GM12801 (cell line): ENCODE measurements at regions not wholly inside any gene's neighbourhood (a gene's known extent, or its start where the extent isn't known, plus 50 kb on each side); places are given as distances from the start of the nearest gene placed in this dataset.

ENCODE experiments used
- TF ChIP-seq, protein P1 (sequence below): IDR thresholded peaks from one replicate; pipeline ENCODE4 v1.5.1; 2011; ENCODE audit warnings: control low read depth; ENCODE audit not compliant: insufficient read length; ENCODE audit errors: extremely low read depth

DNA sequence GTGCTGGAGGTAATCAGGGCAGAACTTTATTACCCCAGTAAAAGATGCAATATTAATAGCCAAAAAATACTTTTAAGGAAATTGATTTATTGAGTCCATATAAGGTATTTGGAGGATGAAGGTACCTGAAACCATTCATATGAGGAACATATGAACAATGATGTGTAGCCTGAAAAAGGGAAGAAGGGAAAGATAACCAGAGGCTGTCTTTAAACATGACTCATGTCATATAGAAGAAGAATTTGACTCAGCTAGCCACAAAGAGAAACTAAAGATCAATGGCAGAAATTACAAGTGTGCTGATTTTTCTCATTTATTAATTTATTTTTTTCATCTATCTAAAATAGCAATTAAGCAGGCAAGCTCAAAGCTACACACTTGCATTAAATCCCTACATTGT, 136.2 kb upstream of the DUSP10 start:
- TF ChIP-seq, protein P1, sequence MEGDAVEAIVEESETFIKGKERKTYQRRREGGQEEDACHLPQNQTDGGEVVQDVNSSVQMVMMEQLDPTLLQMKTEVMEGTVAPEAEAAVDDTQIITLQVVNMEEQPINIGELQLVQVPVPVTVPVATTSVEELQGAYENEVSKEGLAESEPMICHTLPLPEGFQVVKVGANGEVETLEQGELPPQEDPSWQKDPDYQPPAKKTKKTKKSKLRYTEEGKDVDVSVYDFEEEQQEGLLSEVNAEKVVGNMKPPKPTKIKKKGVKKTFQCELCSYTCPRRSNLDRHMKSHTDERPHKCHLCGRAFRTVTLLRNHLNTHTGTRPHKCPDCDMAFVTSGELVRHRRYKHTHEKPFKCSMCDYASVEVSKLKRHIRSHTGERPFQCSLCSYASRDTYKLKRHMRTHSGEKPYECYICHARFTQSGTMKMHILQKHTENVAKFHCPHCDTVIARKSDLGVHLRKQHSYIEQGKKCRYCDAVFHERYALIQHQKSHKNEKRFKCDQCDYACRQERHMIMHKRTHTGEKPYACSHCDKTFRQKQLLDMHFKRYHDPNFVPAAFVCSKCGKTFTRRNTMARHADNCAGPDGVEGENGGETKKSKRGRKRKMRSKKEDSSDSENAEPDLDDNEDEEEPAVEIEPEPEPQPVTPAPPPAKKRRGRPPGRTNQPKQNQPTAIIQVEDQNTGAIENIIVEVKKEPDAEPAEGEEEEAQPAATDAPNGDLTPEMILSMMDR: no peak

DNA sequence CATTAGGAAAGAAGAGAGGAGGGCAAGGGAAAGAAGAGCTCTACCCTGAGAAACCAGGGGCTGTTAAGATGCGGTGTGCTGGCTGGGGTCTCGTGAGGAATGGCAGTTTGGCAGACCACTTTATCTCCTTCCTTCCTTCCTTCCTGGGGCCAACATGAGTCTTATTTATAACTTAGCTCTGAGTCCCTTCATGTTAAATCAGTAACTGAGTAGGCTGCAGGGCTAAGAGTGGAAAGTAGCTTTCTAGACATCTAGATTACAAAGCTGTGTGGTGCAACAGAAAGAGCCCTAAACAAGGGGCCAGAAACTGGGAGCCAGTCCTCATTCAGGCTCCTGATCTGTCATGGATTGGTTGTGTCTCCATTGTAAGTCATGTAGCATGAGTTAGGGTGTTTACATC, 135.4 kb upstream of the DUSP10 start:
- TF ChIP-seq, protein P1: no peak

DNA sequence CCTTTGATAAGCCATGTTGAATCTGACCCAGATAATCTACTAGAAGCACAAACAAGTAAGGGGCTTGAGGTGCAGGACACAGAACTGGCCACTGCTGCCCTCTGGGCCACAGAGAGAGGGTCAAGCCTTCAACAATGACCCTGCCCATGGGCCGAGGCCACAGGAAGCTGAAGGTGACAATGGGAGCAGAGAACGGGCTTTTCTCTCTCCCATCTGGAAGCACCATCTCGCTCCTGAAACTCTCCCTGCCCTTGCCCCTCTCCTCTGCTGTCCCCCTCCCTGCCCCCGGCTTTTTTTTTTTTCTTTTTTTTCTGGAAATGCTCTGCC, 133.1 kb upstream of the DUSP10 start:
- TF ChIP-seq, protein P1: no peak

DNA sequence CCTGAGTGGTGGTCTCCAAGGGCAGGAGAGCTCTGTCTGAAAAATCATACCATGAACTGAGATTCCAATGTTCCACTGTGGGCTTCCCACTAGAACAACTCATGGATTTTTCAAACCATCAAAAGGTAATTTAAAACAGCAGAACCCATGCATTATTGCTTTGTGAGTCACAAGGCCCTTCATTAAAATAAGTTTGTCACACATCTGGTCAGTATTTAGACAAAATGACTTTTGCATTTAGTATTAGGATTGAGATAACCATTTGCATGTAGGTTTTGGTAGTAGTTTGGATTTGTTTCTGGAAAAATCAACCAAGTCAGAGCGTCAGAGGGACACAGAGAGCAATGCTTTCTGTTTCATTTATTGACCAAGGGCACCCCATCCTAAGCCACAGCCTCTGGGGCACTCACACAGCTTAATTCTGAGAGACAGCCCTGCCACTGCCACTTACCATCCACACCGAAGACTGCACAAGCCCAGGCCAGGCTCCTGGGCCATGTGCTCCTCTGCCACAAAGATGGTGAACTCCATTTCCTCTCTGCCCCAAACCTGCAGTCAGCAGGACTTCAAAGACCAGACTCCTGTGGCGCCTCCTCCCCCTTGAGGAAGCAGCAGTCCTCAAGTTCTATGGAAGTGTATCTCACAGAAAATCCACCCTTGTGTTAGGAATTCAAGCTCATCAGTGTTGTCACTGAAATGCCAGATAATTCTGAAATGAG, 132.6 kb upstream of the DUSP10 start:
- TF ChIP-seq, protein P1: no peak

DNA sequence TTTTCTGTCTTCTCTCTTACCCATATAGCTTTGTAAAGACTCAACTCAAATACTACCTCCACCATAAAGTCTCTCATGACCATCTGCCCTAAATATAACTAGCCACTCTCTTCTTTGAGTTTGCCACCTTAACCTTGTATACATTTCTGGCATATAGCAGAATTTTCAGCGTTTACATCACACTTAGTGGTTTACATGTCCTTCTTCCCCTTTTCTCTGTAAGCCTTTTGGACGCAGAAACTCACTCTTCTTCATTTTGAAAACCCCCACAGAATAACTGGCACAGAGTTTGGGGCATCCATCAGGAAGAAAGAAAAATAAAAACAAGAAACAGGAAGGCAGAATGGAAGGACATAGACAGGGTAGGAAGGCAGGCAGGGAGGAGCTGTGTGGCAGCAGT, 131.8 kb upstream of the DUSP10 start:
- TF ChIP-seq, protein P1: no peak

DNA sequence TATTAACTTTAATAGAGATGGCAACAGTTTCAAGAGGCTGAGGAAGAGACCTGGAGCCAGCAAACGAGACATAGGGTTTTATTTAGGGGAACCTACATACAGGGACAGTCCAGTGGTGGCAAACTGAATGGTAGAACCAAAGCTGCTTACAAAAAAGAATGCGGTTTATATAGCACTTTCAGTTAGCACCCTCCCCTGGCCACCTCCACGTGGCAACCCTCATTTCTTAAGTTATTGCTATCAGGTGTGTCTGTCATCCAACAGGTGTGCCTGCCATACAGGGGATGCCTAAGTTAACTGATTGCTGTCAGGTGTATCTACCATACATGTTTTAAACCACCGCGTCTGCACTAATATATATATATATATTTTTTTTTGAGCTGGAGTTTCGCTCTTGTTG, 129.2 kb upstream of the DUSP10 start:
- TF ChIP-seq, protein P1: no peak

DNA sequence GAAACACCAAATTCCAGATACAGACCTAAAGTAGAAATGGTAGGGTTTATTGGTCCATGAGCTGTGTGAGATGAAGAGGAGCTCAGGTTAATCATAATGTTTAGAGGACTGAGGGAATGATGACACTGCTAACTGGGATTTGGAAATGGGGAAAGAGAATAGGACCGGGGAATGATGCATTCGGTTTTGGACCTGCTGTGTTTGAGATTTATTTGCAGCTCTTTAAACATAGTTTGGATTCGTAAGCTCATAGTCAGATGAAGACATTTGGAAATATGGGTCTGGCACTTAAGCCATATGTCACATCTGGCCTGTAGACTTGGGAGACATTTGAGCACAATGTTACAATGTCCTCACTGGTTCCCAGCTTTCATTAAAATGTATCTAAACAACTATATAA, 127.9 kb upstream of the DUSP10 start:
- TF ChIP-seq, protein P1: no peak
